Gastrocnemius medialis (tissue), 4 donors: ENCODE measurements at regions not wholly inside any gene's neighbourhood (a gene's known extent, or its start where the extent isn't known, plus 50 kb on each side); places are given as distances from the start of the nearest gene placed in this dataset.

ENCODE experiments used
- CTCF ChIP-seq, 5 experiments: fragments of 450-650 bp in 3 of 5; fragments of 200-600 bp in 2 of 5; sonication (generic) in 2 of 5; IDR thresholded peaks in 4 of 5; conservative IDR thresholded peaks in 1 of 5; 1 replicate in 4 of 5; 2 replicates in 1 of 5; pipeline ENCODE4 v1.5.1; 2016 to 2019; ENCODE audit warnings: antibody characterized with exemption in 5 of 5, mild to moderate bottlenecking in 3 of 5, moderate library complexity in 3 of 5
- POLR2A ChIP-seq, 2 donors: fragments of 450-650 bp; IDR thresholded peaks; one replicate each; pipeline ENCODE4 v1.6.1; 2017; ENCODE audit warnings: antibody characterized with exemption in 2 of 2, mild to moderate bottlenecking in 2 of 2, moderate library complexity in 2 of 2

DNA sequence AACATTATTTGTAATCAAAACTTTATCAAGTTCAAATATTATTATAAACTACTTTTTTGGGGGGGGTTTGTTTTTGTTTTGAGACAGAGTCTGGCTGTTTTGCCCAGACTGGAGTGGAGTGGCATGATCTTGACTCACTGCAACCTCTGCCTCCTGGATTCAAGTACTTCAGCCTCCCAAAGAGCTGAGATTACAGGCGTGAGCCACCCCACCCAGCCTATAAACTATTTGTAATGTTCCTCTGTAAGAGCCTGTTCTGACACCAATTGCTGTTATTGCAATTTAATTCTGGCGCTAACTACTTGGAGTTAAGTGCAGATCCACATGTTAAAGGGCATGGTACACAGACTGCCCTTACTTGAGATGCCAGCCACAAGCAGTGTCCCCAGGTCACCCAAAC lies 478.1 kb upstream of the NRP1 start:
- TF ChIP-seq CTCF (IDR thresholded peaks at IDR 0.05 in 4 of 5, conservative IDR thresholded peaks at IDR 0.05 in 1 of 5) (no peak), POLR2A (IDR thresholded peaks at IDR 0.05) (no peak)
